GM13977 (cell line): ENCODE measurements at regions not wholly inside any gene's neighbourhood (a gene's known extent, or its start where the extent isn't known, plus 50 kb on each side); places are given as distances from the start of the nearest gene placed in this dataset.
"Not testable (repeated sequence)": the region's sequence is repeated elsewhere in the genome, so short reads cannot be mapped to it uniquely, and the experiment has no call there.

Experiments
- DNase-seq: peaks from one replicate; pipeline ENCODE4 v3.0.0; 2012; ENCODE audit warnings: low spot score
- CTCF ChIP-seq: IDR thresholded peaks from 2 replicates; pipeline ENCODE4 v1.5.1; 2012; ENCODE audit warnings: mild to moderate bottlenecking, control low read depth; ENCODE audit not compliant: insufficient read depth; ENCODE audit errors: extremely low read depth, missing control alignments
- in situ Hi-C: fragments of 300-500 bp; cut with MboI; formaldehyde crosslinking; loops from one replicate; pipeline ENCODE4 v1.12.0; 2022; ENCODE audit warnings: low sequenced_read_pairs, low pct_unique_long_range_greater_than_20kb, mixed read lengths, inconsistent platforms; ENCODE audit not compliant: unreplicated experiment

- in situ Hi-C loops, result loop anchor here (25.0 kb wide), 1 partner anchor 506 kb away; no protein-coding TSS in a partner anchor
- TF ChIP-seq CTCF, result no peak
Measured at GRCh38 chr1:66468722-66469121, 65.2 kb upstream of the SGIP1 start.

DNA sequence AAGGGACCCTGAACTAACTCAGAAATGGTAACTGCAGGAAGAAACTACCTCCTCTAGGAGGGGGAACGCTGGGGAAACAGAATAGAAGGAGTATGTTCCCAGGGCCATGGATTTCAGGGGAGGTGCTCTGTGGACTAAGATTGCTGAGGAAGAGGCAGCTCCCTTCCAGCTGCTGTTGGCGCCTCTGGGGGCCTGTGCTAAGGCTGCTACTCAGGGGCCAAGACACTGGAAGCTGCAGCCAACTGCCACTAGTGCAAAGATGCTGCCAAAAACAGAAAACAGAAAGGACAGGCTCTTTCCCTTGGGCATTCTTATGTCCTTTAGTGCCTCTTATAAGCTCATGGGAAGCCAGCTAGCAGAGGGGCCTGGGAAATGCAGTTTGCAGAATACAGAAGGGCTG is 58.0 kb upstream of the SGIP1 start:
- in situ Hi-C loops, result no loop called here
- TF ChIP-seq CTCF, result no peak
- DNase-seq, result no peak

More at GRCh38 chr1:66468722-66469121, 65.2 kb upstream of the SGIP1 start:
- no peak for DNase-seq

DNA sequence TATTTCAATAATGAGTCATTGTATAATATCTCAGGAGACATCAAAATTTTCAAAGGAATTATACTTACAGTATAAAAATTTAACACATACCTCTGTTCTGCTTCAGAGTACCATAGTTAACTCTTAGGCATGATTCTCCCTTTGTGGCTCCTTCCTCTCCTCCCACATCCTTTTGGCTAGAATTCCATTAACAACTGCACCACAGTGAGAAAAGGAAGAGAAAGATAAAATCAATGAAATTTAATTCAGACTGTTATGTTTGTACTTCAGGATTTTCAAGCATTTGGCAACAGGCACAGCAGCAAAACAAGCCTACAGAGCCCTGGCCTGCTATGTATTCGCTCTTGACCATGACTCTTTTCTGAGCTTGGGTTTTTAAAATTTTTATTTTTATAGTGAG is 57.2 kb upstream of the SGIP1 start:
- no peak for TF ChIP-seq CTCF
- DNase-seq, result no peak
- in situ Hi-C loops, result no loop called here

GRCh38 chr1:66478116-66478515 is 55.8 kb upstream of the SGIP1 start:
- in situ Hi-C loops, result no loop called here
- no peak for DNase-seq
- TF ChIP-seq CTCF, result no peak

DNA sequence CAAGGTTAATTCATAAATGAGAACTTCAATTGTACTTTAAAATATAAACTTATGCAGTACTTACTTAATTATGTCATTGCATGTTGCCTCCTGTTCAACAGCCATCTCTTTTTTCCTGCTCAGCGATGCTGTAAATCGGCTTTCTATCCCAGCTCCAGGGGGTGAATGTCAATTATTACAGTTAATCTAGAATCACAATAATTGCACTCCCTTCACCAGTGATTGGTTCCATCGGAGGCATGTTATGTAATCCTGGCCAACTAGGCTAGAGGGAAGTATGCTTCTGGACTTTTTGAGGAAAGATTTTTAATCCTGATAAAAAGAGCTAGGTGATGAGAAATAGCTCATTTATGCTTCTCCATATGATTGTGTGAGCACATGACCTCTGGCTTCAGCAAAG is 53.8 kb upstream of the SGIP1 start:
- in situ Hi-C loops, result no loop called here
- TF ChIP-seq CTCF, result no peak
- DNase-seq, result no peak

- DNase-seq, in situ Hi-C loops: not testable (repeated sequence)
Measured at GRCh38 chr1:66481215-66481614, 52.7 kb upstream of the SGIP1 start.
